ENCODE measurements at regions not wholly inside any gene's neighbourhood (a gene's known extent, or its start where the extent isn't known, plus 50 kb on each side); places are given as distances from the start of the nearest gene placed in this dataset.

DNA sequence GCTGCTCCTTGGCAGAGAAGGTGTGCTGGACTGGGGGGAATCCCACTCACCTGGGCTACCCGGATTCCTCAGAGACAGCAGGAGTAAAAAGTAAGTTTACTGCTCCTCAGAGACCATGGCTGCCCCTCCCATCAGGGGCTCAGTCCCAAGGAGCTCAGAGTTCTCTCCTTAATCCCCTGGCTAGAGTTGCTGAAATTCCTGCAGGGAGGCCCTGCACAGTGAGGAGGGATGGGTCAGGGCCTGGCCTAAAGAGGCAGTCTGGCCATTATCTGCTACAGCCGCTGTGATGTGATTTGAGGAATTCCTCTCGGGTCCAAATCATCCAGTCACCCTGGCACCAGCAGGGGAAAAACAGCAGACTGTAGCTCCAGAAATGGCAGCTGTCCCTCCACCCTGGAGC, 502.5 kb downstream of the PCDH17 start:
- ATAC-seq (ENCODE audit: low read depth), result no peak
- H3K9me3 Mint-ChIP-seq (ENCODE audit: insufficient read depth), result peaks cover 7% of the 10 kb centered on the region
- H3K4me1 Mint-ChIP-seq, result no peaks in the 10 kb centered on the region
- WGBS (ENCODE audit: insufficient coverage), result 90% methylated on average over 3 of the region's 3 CpGs
- no peak overlapping the region for H3K4me3 Mint-ChIP-seq
- no peak overlapping the region for H2AFZ ChIP-seq (ENCODE audit: insufficient read depth, low read depth, low read length, poor library complexity, severe bottlenecking)
- peaks cover 0 to 15% (median 2%) of the 10 kb centered on the region in 3 donors for H3K9me3 ChIP-seq (ENCODE audit: control extremely low read depth in 1 of 3, control insufficient read depth in 2 of 3, insufficient read depth in 1 of 3, low read length in 2 of 3)
- ChIA-PET POLR2A (no interaction called here), CTCF (no interaction called here)
- H3K27me3 Mint-ChIP-seq, result no peaks in the 10 kb centered on the region
- H3K4me3 ChIP-seq (ENCODE audit: control extremely low read depth in 1 of 5, extremely low read depth in 1 of 5, insufficient read depth in 1 of 5, low read depth in 2 of 5, low read length in 4 of 5), result no peak overlapping the region
- H3K4me2 ChIP-seq (replicated peaks; ENCODE audit: low read depth, low read length, poor library complexity, severe bottlenecking), result no peak overlapping the region
- H3K79me2 ChIP-seq (ENCODE audit: control insufficient read depth, insufficient read depth, low read length), result no peaks in the 10 kb centered on the region
- H3K27ac Mint-ChIP-seq, result no peak overlapping the region
- no peaks in the 10 kb centered on the region for H4K20me1 ChIP-seq (ENCODE audit: control insufficient read depth, insufficient read depth, low read length, poor library complexity, severe bottlenecking)
- H3K27ac ChIP-seq (ENCODE audit: low read length in 2 of 2), result no peak overlapping the region
- H3K9ac ChIP-seq (ENCODE audit: low read length), result no peak overlapping the region
- no peaks in the 10 kb centered on the region for H3K36me3 ChIP-seq (replicated peaks in 1 of 2; ENCODE audit: control extremely low read depth in 1 of 2, control insufficient read depth in 1 of 2, extremely low read depth in 1 of 2, insufficient read depth in 2 of 2, low read length in 1 of 2)
- intact Hi-C loops (cut with micrococcal nuclease), result no loop called here
- no peak for TF ChIP-seq EZH2 (IDR thresholded peaks at IDR 0.05; ENCODE audit: borderline replicate concordance, insufficient read depth, low read depth, low read length, poor library complexity, severe bottlenecking)
- TF ChIP-seq, protein P1, sequence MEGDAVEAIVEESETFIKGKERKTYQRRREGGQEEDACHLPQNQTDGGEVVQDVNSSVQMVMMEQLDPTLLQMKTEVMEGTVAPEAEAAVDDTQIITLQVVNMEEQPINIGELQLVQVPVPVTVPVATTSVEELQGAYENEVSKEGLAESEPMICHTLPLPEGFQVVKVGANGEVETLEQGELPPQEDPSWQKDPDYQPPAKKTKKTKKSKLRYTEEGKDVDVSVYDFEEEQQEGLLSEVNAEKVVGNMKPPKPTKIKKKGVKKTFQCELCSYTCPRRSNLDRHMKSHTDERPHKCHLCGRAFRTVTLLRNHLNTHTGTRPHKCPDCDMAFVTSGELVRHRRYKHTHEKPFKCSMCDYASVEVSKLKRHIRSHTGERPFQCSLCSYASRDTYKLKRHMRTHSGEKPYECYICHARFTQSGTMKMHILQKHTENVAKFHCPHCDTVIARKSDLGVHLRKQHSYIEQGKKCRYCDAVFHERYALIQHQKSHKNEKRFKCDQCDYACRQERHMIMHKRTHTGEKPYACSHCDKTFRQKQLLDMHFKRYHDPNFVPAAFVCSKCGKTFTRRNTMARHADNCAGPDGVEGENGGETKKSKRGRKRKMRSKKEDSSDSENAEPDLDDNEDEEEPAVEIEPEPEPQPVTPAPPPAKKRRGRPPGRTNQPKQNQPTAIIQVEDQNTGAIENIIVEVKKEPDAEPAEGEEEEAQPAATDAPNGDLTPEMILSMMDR (IDR thresholded peaks at IDR 0.05), result no peak
- no peaks in the 10 kb centered on the region for H3K27me3 ChIP-seq (replicated peaks in 1 of 4; ENCODE audit: control extremely low read depth in 1 of 4, control insufficient read depth in 3 of 4, insufficient read depth in 4 of 4, low read length in 3 of 4)
- H3K4me1 ChIP-seq (ENCODE audit: control insufficient read depth in 2 of 2, insufficient read depth in 2 of 2, low read length in 2 of 2), result no peaks in the 10 kb centered on the region
- DNase-seq, result no peak

DNA sequence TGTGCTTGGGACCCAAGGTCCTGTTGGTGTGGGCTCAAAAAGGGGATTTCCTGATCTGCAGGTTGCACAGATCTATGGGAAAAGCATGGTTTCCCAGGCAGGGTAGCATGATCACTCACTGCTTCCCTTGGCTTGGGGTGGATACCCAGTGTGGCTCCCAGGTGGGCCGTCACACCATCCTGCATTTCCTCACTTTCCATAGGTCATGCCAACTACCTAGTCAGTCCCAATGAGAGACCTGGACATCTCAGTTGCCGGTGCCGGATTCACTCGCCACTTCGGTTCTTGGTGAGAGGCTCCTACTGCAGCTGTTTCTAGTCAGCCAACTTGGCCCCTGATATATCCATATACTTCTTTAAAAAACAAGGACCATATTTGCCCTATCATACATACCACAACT, 503.0 kb downstream of the PCDH17 start:
- Mint-ChIP-seq H3K9me3 (ENCODE audit: insufficient read depth) (peaks cover 7% of the 10 kb centered on the region), H3K4me3 (no peak overlapping the region), H3K4me1 (no peaks in the 10 kb centered on the region), H3K27me3 (no peaks in the 10 kb centered on the region), H3K27ac (no peak overlapping the region)
- WGBS (ENCODE audit: insufficient coverage), result 98% methylated on average over 5 of the region's 5 CpGs
- TF ChIP-seq, protein P1 (IDR thresholded peaks at IDR 0.05), result no peak
- no peak for TF ChIP-seq EZH2 (IDR thresholded peaks at IDR 0.05; ENCODE audit: borderline replicate concordance, insufficient read depth, low read depth, low read length, poor library complexity, severe bottlenecking)
- intact Hi-C loops (cut with micrococcal nuclease), result no loop called here
- no peaks in the 10 kb centered on the region for H3K4me1 ChIP-seq (ENCODE audit: control insufficient read depth in 2 of 2, insufficient read depth in 2 of 2, low read length in 2 of 2)
- H3K36me3 ChIP-seq (replicated peaks in 1 of 2; ENCODE audit: control extremely low read depth in 1 of 2, control insufficient read depth in 1 of 2, extremely low read depth in 1 of 2, insufficient read depth in 2 of 2, low read length in 1 of 2), result no peaks in the 10 kb centered on the region
- CTCF ChIA-PET, result no interaction called here
- peaks cover 0 to 15% (median 2%) of the 10 kb centered on the region in 3 donors for H3K9me3 ChIP-seq (ENCODE audit: control extremely low read depth in 1 of 3, control insufficient read depth in 2 of 3, insufficient read depth in 1 of 3, low read length in 2 of 3)
- no peak overlapping the region for H3K4me2 ChIP-seq (replicated peaks; ENCODE audit: low read depth, low read length, poor library complexity, severe bottlenecking)
- DNase-seq (no peak), ATAC-seq (ENCODE audit: low read depth) (no peak)
- H3K9ac ChIP-seq (ENCODE audit: low read length), result no peak overlapping the region
- no peaks in the 10 kb centered on the region for H3K79me2 ChIP-seq (ENCODE audit: control insufficient read depth, insufficient read depth, low read length)
- POLR2A ChIA-PET, result no interaction called here
- no peak overlapping the region for H3K4me3 ChIP-seq (ENCODE audit: control extremely low read depth in 1 of 5, extremely low read depth in 1 of 5, insufficient read depth in 1 of 5, low read depth in 2 of 5, low read length in 4 of 5)
- H4K20me1 ChIP-seq (ENCODE audit: control insufficient read depth, insufficient read depth, low read length, poor library complexity, severe bottlenecking), result no peaks in the 10 kb centered on the region
- H3K27ac ChIP-seq (ENCODE audit: low read length in 2 of 2), result no peak overlapping the region
- H2AFZ ChIP-seq (ENCODE audit: insufficient read depth, low read depth, low read length, poor library complexity, severe bottlenecking), result no peak overlapping the region
- no peaks in the 10 kb centered on the region for H3K27me3 ChIP-seq (replicated peaks in 1 of 4; ENCODE audit: control extremely low read depth in 1 of 4, control insufficient read depth in 3 of 4, insufficient read depth in 4 of 4, low read length in 3 of 4)
